PFSK-1 (cell line): ENCODE measurements at regions not wholly inside any gene's neighbourhood (a gene's known extent, or its start where the extent isn't known, plus 50 kb on each side); places are given as distances from the start of the nearest gene placed in this dataset.

Experiments used
- FOXP2 ChIP-seq: optimal IDR thresholded peaks from 2 replicates; pipeline ENCODE3; 2011; ENCODE audit warnings: borderline replicate concordance, control low read depth, inconsistent platforms; ENCODE audit not compliant: insufficient read depth; ENCODE audit errors: extremely low read length, extremely low read depth
- POLR2AphosphoS5 ChIP-seq: IDR thresholded peaks from 2 replicates; pipeline ENCODE4 v1.6.1; 2012; ENCODE audit warnings: low read depth, mild to moderate bottlenecking, control low read depth, low read length, moderate library complexity
- REST ChIP-seq, 2 experiments: IDR thresholded peaks; 2 replicates each; pipeline versions ENCODE4 v1.6.1 to v1.8.0; 2011 to 2012; ENCODE audit warnings: low read depth in 2 of 2, low read length in 2 of 2, control low read depth in 1 of 2, inconsistent platforms in 1 of 2, mild to moderate bottlenecking in 1 of 2, moderate library complexity in 1 of 2; ENCODE audit not compliant: insufficient read depth in 1 of 2
- SIN3A ChIP-seq: IDR thresholded peaks from 2 replicates; pipeline ENCODE4 v1.6.1; 2012; ENCODE audit warnings: mild to moderate bottlenecking, low read length, moderate library complexity, borderline replicate concordance; ENCODE audit not compliant: insufficient read depth
- TAF1 ChIP-seq: IDR thresholded peaks from 2 replicates; pipeline ENCODE4 v1.6.1; 2012; ENCODE audit warnings: low read length, control low read depth, borderline replicate concordance; ENCODE audit not compliant: insufficient read depth

- TF ChIP-seq FOXP2 (no peak), TAF1 (no peak), REST (IDR thresholded peaks at IDR 0.05; ENCODE audit: insufficient read depth in 1 of 2, low read depth in 2 of 2, low read length in 2 of 2) (no peak), POLR2AphosphoS5 (no peak), SIN3A (no peak)
These were observed 233.3 kb downstream of the OPA1 start for GRCh38 chr3:193826159-193826795.

GRCh38 chr3:193827040-193827669 is 234.1 kb downstream of the OPA1 start:
- no peak for TF ChIP-seq SIN3A
- no peak for TF ChIP-seq POLR2AphosphoS5
- TF ChIP-seq FOXP2 = no peak
- no peak for TF ChIP-seq REST (IDR thresholded peaks at IDR 0.05; ENCODE audit: insufficient read depth in 1 of 2, low read depth in 2 of 2, low read length in 2 of 2)
- TF ChIP-seq TAF1 = no peak

- TF ChIP-seq FOXP2 = no peak
- no peak for TF ChIP-seq TAF1
- no peak for TF ChIP-seq REST (IDR thresholded peaks at IDR 0.05; ENCODE audit: insufficient read depth in 1 of 2, low read depth in 2 of 2, low read length in 2 of 2)
- no peak for TF ChIP-seq SIN3A
- no peak for TF ChIP-seq POLR2AphosphoS5
These were observed 234.9 kb downstream of the OPA1 start for GRCh38 chr3:193827871-193828270.

- TF ChIP-seq FOXP2 = no peak
- TF ChIP-seq TAF1 = no peak
- TF ChIP-seq POLR2AphosphoS5 = no peak
- TF ChIP-seq SIN3A = no peak
- no peak for TF ChIP-seq REST (IDR thresholded peaks at IDR 0.05; ENCODE audit: insufficient read depth in 1 of 2, low read depth in 2 of 2, low read length in 2 of 2)
These were observed 235.5 kb downstream of the OPA1 start for GRCh38 chr3:193828477-193828876.

GRCh38 chr3:193829781-193830180 is 236.8 kb downstream of the OPA1 start:
- TF ChIP-seq SIN3A = no peak
